GM20431 (cell line): ENCODE measurements at regions not wholly inside any gene's neighbourhood (a gene's known extent, or its start where the extent isn't known, plus 50 kb on each side); places are given as distances from the start of the nearest gene placed in this dataset.

Experiments used
- in situ Hi-C: fragments of 300-500 bp; cut with MseI, MboI; formaldehyde crosslinking; loops from one replicate; pipeline ENCODE4 v1.15.0; 2020; ENCODE audit warnings: low sequenced_read_pairs; ENCODE audit not compliant: unreplicated experiment

DNA sequence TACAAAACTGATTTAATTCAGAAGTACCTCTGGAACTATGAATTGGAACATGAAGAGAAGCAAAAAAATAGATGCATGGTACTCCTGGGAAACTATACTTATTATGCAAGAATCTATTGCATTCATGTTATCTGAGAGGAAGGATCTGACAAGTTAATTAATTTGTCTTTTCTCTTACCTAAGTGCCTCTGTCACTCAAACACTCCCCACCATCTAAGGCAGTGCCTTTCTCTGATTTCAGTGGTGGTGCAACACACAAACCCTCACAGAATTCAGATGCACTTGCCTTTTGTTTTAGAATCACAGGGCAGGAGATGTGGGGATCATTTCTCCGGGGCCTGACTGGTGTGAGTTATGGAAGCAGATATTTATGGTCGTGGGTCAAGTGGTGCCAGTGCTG, 52.5 kb upstream of the C9orf72 start:
- in situ Hi-C loops, result no loop called here

DNA sequence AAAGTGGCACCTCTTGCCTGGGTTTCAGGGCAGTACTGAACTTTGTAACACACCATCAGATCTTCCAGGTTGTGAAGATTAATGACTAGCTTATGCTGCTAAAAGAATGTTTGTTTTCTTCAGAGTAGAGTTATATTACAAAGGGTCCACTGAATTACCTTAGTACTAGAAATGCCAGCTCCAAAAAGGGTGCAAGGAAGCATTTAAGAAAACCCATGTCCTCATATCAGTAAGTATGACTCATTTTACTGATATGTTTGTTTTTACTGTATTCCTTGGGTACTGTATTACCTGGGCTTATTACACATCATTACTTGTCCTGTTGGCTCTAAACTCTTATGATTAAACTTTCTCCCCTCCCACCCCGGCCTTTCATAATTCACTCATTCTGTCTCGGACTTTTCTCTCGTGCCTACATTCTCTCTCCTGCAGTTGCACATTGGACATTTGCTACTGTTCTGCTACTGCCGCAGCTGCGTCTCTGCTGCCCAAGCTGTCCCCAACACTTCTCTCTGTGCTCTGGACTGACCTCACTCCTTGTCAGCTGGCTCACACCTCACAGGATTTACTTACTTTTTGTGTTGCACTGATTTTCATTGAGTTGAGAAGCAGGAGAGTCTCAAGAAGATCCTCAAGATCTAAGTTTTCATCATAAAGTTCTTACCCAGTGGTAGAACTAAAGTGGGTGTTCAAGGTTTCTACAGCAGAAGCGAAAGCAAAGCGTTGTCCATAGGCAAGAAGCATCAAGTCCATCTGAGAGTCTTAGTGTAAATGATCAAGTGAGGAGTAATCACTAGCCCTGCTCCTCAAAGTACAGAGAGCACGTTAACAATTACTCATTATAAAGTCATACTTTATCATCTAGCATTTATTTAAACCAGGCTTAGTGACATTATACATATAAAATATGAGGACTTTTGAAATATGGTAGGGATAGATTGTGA, 53.2 kb upstream of the C9orf72 start:
- in situ Hi-C loops, result no loop called here

DNA sequence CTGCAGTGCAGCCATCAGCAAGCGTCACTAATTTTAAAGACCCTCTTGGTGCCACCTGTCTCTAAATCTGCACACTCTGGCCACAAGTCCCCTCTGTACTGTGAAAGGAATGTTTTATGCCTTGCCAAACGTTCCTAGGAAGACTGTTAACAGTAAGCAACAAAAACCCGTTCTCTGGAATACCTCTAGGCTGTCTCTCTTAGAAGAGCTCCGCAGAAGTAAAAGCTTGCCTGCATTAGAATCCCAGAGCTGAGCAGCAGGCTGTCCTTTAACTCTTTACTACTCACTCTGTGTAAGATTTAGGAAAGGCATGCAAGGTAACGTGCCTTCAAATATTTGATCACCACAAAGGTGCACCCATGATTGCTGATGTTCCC, 53.9 kb upstream of the C9orf72 start:
- in situ Hi-C loops, result no loop called here

DNA sequence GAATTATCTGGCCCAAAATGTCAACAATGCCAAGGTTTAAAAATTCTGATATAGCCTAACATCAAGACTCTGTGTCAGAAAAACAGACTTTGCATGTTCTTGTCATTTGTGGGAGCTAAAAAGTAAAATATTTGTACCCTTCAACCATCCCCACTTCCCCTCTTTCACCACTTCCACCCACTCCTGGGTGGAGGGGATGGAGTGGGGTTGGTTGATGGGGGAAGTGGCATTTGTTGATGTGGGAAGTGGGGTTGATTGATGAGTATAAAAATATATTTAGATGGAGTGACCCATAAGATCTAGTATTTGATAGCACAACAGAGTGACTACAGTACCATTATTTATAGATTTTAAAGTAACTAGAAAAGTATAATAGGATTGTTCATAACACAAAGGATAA, 55.0 kb upstream of the C9orf72 start:
- in situ Hi-C loops, result no loop called here

DNA sequence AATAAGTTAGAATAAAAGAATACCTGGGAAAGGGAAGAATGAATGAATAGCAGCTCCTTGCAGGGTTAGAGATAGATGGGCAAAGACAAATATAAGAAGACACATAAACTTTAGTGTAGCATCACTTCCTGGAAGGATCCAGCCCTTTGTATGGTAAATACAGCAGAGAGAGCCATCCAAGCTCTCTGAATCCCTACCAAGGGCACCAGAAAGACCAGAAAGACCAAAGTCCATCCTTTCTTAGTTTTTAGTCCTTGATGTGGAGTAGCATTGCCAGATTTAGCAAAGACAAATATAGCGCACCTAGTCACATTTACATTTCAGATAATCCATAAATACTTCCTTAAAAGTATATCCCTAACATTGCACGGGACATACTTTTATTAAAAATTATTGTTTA, 56.1 kb upstream of the C9orf72 start:
- in situ Hi-C loops, result no loop called here

DNA sequence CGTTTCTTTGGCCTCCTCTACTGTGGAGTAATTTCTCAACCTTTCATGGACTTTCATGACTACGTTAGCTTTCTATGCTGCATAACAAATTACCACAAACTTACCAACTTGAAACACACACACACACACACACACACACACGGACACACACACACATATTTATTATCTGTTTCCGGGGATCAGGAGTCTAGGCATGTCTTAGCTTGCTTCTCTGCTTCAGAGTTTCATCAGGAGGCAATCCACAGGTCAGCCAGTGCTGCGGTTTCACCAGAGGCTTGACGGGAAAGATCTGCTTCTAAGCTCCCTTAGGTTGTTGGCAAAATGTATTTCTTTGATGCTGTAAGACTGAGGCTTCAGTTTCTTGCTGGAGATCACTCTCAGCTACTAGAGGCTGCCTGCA, 59.0 kb upstream of the C9orf72 start:
- in situ Hi-C loops, result no loop called here

DNA sequence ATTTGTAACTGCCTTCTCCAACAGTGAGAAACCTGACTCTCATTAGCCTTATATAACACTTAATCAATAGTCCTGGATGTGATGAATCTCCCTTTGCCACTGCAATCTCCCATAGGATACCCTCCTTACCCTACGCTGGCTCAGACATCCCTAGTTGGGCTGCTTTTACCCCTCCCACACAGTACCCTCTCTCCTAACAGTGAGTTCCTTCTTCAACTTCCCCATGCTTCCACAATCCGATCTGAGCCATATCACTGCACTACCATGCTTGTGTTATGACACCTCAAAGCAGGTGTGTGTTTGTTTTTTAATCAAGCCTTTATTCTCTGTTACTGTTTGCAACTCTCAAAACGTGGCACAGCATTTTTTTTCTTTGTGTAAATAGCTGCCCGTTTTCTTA, 60.5 kb upstream of the C9orf72 start:
- in situ Hi-C loops, result no loop called here

DNA sequence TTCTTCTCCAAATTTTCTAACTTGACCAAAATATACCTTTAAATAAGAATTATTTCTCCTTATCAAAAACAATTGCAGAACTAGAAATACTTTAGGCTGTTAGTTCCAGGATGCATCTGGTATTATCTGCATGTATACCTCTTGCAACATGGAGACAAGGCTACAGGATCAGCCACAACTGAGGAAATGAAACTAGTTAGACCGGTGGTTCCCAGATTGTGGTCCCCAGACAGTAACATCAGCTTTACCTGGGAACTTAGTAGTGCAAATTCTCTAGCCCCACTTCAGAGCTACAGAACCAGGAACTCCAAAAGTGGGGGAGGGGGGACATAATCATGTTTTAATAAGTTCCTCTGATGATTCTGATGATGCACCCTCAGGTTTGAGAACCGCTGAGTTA, 61.6 kb upstream of the C9orf72 start:
- in situ Hi-C loops, result no loop called here

DNA sequence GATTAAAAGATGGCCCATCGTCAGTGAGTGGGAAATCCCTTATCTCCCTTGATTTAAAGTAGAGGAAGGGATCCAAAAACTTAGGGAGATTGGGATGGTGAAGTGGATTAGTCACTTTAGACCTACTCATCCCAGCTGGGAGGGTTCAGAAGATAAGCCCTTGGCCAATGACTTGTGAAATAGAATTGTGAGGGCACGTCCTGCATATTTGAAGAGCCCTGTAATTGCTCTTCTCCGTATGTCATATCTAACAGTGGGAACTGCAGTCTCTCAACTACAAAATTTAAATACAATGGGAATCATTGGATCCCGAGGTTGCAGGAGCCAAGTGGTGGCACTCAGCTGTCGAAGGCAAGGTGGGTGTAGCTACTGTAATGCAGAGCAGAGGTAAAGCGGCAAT, 65.4 kb upstream of the C9orf72 start:
- in situ Hi-C loops, result no loop called here

DNA sequence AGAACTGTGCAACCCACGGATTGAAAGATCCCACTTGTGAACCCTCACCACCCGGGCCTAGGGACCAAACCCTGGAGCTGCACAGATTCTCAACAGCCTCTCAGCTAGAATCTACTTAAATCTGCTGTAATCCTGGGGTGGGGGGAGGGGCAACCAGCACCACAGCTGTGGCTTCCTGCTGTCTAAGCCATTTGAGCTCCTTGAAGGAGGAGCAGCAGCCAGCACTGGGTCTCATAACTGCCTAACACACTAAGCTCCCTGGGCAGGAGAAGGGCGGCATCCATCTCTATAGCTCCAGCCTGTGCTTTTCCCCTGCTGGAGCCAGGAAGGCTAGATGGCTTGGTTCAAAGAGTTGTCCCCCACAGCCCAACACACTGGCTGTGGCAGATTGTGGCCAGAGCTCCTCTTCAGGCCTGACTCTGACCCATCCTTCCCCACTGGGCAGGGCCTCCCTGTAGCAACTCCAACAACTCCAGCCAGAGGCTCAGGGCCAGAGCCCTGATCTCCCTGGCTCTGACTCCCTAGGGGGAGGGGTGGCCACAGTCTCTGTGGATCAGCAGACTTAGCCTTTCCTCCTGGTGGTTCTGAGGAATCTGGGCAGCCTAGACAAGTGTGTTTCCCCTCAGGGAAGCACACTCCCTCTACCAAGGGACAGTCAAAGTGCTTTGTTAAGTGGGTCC, 72.0 kb upstream of the C9orf72 start:
- in situ Hi-C loops, result no loop called here

DNA sequence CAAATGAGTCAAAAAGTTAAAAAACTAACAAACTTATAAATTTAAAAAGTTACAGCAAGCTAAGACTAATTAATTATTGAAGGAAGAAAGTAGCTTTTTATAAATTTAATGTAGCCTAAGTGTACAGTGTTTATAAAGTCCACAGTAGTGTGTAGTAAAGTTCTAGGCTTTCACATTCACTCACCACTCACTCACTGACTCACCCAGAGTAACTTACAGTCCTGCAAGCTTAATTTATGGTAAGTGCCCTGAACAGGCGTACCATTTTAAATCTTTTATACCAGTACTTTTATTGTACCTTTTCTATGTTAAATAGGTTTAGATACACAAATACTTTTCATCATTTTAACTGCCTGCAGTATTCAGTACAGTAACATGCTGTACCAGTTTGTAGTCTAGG, 80.0 kb upstream of the C9orf72 start:
- in situ Hi-C loops, result loop anchor here (25.0 kb wide), 1 partner anchor 109 kb away; no protein-coding TSS in a partner anchor

DNA sequence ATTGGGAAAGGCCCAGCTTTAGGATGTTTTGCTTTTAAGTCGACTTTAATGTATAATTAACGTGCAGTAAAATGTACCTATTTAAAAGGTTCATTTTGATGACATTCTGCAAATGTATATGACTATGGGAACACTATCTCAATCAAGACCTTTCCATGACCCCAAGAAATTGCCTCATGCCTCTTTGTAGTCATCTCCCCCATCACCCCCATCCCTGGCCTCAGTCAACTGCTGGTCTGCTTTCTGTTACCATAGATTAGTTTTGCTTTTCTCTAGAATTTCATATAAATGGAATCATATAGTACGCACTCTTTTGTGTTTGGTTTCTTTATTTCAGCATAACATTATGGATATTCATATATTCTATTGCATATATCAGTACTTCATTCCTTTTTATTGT, 80.7 kb upstream of the C9orf72 start:
- in situ Hi-C loops, result loop anchor here (25.0 kb wide), 1 partner anchor 108 kb away; no protein-coding TSS in a partner anchor

DNA sequence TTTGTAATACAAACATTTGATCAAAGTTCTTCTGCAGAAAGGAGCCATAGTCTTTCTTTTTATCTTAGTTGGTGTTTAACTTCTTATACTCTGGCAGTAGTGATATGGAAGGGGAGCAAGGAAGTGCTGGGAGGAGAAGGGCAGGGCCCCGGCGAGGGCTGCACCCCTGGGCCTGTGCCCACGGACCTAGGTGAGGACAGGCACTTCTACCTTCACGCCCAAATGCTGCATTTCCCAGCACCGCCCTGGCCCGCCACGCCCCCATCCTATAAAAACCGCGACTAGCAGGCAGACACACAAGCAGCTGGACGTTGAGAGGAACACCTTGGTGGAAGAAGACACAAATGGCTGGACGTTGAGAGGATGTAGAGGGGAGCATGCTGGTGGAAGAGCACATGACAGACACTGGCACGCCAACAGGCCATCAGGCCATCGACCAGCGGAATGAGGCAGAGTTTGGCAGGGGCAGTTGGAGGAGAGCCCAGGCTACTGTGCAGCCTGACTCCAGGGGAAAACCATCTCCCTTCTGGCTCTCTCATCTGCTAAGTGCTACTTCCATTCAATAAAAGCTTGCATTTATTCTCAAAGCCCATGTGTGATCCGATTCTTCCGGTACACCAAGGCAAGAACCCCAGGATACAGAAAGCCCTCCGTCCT, 81.5 kb upstream of the C9orf72 start:
- in situ Hi-C loops, result loop anchor here (25.0 kb wide), 1 partner anchor 108 kb away; no protein-coding TSS in a partner anchor

DNA sequence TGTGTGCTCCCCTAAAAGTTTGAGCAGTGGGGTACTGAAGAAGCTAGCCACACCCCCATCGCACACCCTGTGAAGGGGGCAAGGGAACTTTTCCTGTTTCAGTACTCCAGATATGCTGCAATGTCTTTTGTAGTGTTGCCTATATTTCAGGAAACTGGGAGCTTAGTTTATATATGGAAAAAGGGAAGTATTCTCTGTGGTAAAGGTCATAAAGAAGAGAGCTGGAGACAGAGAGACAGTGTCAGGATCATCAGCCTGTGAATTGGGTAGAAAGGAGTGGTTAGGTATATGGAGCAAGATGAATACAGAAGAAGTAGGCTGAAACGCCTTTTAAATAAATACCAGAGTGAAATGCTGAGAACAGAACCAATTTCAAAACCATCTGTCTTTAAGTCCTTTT, 82.2 kb upstream of the C9orf72 start:
- in situ Hi-C loops, result loop anchor here (25.0 kb wide), 1 partner anchor 107 kb away; no protein-coding TSS in a partner anchor

DNA sequence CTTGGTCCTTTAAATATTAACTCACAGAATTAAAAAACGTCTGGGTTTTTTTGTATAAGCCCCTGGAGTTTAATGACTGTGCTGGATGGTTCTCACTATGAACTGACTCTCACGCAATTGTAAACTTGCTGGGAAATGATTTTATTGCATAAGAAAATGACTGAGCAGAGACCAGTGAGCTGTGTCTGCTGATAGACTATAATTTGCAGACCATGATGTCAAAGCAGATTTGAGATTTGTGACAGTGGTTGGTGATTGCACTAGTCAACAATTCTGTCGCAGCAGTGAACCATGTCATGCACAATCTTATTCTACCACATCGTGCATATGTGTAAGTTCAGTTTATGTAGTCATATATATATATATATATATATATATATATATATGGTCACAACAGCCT, 85.7 kb upstream of the C9orf72 start:
- in situ Hi-C loops, result loop anchor here (25.0 kb wide), 1 partner anchor 103 kb away; no protein-coding TSS in a partner anchor

DNA sequence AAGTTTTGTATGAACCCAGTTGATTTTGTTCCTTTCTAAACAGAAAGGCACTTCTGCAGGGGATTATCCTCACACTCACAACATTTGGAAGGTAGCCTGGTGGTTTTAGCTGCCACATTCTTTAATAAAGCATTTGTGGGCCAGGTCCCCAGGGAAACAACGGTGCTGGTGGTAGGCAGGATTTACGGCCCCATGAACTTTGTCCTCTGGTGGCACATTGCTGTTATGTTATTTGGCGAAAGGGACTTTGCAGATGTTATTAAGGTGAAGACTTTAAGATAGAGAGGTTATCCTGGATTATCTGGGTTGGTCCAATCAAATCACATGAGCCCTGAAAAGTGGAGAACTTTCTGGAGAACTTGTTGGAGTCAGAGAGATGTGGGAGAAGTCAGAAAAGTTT, 86.3 kb upstream of the C9orf72 start:
- in situ Hi-C loops, result loop anchor here (25.0 kb wide), 1 partner anchor 103 kb away; no protein-coding TSS in a partner anchor

DNA sequence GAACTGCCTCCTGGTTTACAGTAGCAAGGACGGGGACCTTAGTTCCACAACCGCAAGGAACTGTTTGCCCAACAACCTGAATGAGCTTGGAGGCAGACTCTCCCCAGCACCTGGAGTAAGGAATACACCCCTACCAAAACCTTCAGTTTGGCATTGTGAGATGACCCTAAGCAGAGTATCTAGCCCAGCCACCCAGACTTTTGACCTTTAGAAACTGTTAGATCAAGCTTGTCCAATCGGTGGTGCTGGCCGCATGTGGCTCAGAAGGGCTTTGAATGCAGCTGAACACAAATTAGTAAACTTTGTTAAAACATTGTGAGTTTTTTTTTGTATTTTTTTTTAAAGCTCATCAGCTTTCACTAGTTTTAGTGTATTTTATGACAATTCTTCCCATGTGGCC, 86.9 kb upstream of the C9orf72 start:
- in situ Hi-C loops, result loop anchor here (25.0 kb wide), 1 partner anchor 102 kb away; no protein-coding TSS in a partner anchor

DNA sequence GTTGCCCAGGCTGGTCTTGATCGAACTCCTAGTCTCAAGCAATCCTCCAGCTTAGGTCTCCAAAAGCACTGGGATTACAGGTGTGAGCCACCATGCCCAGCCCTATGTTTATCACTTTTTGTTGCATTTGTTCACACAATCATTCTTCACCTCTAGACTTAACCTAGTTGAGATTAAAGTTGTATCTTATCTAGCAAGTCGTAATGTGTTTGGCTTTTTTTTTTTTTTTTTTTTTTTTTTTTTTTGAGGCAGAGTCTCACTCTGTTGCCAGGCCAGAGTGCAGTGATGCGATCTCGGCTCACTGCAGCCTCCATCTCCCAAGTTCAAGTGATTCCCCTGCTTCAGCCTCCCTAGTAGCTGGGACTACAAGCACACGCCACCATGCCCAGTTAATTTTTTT, 90.2 kb upstream of the C9orf72 start:
- in situ Hi-C loops, result loop anchor here (25.0 kb wide), 1 partner anchor 99 kb away; no protein-coding TSS in a partner anchor

DNA sequence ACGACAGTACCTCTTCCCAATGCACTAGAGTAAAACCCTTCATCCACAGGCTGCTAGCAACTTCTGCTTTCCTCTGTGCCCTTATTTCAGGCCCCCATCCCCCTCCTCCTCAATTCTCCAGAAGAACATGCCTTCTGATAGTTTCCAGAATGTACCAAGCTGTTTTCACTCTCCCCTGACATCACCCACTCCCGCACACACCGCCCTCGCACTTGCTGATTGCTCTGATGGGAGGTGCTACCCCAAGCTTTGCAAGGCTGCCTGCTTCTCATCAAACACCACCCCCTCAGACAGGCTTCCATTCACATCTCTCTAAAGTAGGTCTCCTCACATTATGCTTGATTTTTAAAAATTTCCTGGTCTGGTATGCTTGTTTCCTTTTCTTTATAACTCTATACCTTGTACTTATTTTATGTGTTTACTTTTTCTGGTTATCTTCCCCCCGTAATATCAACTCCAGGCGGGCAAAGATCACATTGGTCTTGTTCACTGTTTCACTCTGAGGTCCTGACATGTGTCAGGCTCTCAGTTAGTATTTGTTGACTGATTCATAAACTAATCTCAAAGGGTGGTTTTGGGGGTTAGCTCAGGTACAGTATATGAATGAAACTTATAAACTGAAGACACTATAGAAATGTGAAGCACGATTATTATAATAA, 91.0 kb upstream of the C9orf72 start:
- in situ Hi-C loops, result loop anchor here (25.0 kb wide), 1 partner anchor 98 kb away; no protein-coding TSS in a partner anchor

DNA sequence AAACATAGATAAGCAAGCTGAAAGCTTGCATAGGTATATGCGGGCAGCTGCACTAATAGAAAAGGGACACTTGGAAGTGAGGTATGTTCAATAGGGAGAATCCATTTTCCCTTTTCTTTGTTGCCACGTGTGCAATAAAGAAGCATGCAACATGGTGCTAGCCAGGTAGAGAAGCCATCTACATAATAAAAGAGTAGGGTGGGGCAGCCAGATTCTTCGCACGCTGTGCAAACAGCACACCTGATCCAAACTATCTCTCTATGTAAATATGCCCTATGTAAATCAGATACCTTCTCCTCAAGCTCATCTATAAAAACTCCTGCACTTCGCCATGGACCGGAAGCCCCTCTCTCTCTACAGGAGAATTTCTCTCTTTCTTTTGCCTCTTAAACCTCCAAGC, 91.9 kb upstream of the C9orf72 start:
- in situ Hi-C loops, result loop anchor here (25.0 kb wide), 1 partner anchor 97 kb away; no protein-coding TSS in a partner anchor
